SU-DHL-6 (cell line): ENCODE measurements at regions not wholly inside any gene's neighbourhood (a gene's known extent, or its start where the extent isn't known, plus 50 kb on each side); places are given as distances from the start of the nearest gene placed in this dataset.

ENCODE experiments used
- H2AFZ ChIP-seq: fragments of 200-600 bp; sonication (generic); 2 replicates; pipeline ENCODE4 v1.6.1; 2014; ENCODE audit warnings: low read depth, mild to moderate bottlenecking, moderate library complexity, mixed read lengths, antibody characterized with exemption, low read length; ENCODE audit not compliant: severe bottlenecking
- H3F3A ChIP-seq: fragments of 200-600 bp; shearing (Covaris generic); 2 replicates; pipeline ENCODE4 v1.6.0; 2016; ENCODE audit warnings: antibody characterized with exemption, mild to moderate bottlenecking; ENCODE audit not compliant: insufficient read depth
- H3K27ac ChIP-seq: fragments of 200-600 bp; sonication (generic); 2 replicates; pipeline ENCODE4 v1.5.1; 2016; ENCODE audit warnings: low read depth, mild to moderate bottlenecking, low read length, moderate library complexity, mixed read lengths
- H3K27me3 ChIP-seq: fragments of 200-600 bp; sonication (generic), shearing (Covaris generic); 2 replicates; pipeline ENCODE4 v1.6.0; 2014; ENCODE audit warnings: mild to moderate bottlenecking, low read length
- H3K36me3 ChIP-seq: fragments of 200-600 bp; sonication (generic); 2 replicates; pipeline ENCODE4 v1.6.1; 2014; ENCODE audit warnings: mild to moderate bottlenecking, low read length, mixed read lengths
- H3K4me2 ChIP-seq: fragments of 300-600, 200-600 bp; shearing (Covaris generic), sonication (generic); 2 replicates; pipeline ENCODE4 v1.6.0; 2014; ENCODE audit warnings: low read length, low read depth, mild to moderate bottlenecking; ENCODE audit not compliant: poor library complexity, severe bottlenecking
- H3K4me3 ChIP-seq: fragments of 200-600 bp; sonication (generic); 2 replicates; pipeline ENCODE4 v1.5.1; 2014; ENCODE audit warnings: antibody characterized with exemption, low read length, mild to moderate bottlenecking, mixed read lengths; ENCODE audit not compliant: insufficient read depth, poor library complexity, severe bottlenecking
- H3K79me2 ChIP-seq: fragments of 200-600 bp; sonication (generic); 2 replicates; pipeline ENCODE4 v1.6.1; 2014; ENCODE audit warnings: mild to moderate bottlenecking, low read length, moderate library complexity; ENCODE audit not compliant: insufficient read depth
- H3K9ac ChIP-seq: fragments of 200-600 bp; sonication (generic); 2 replicates; pipeline ENCODE4 v1.7.0; 2014; ENCODE audit warnings: mild to moderate bottlenecking, low read length
- H3K9me2 ChIP-seq: fragments of 200-600 bp; sonication (generic); replicated peaks from 2 replicates; pipeline ENCODE4 v1.6.1; 2014; ENCODE audit warnings: low read length; ENCODE audit not compliant: insufficient read depth
- H3K9me3 ChIP-seq: fragments of 200-600 bp; sonication (generic); 2 replicates; pipeline ENCODE4 v1.6.1; 2014; ENCODE audit warnings: low read length, mixed read lengths; ENCODE audit not compliant: insufficient read depth
- H4K20me1 ChIP-seq: fragments of 200-600 bp; sonication (generic); 2 replicates; pipeline ENCODE4 v1.6.1; 2014; ENCODE audit warnings: low read depth, mild to moderate bottlenecking, antibody characterized with exemption, low read length, moderate library complexity, mixed read lengths
- EZH2phosphoT487 ChIP-seq: fragments of 200-600 bp; sonication (generic), shearing (Covaris generic); conservative IDR thresholded peaks from 2 replicates; pipeline ENCODE4 v1.6.1; 2018; ENCODE audit warnings: mild to moderate bottlenecking, antibody characterized with exemption, low read length, moderate library complexity, mixed read lengths
- TF ChIP-seq, protein P1 (sequence below): fragments of 200-600 bp; sonication (generic); IDR thresholded peaks from one replicate; pipeline ENCODE4 v1.5.1; 2017; ENCODE audit warnings: antibody characterized with exemption, mild to moderate bottlenecking, low read length, moderate library complexity; ENCODE audit not compliant: insufficient read depth, poor library complexity, severe bottlenecking

DNA sequence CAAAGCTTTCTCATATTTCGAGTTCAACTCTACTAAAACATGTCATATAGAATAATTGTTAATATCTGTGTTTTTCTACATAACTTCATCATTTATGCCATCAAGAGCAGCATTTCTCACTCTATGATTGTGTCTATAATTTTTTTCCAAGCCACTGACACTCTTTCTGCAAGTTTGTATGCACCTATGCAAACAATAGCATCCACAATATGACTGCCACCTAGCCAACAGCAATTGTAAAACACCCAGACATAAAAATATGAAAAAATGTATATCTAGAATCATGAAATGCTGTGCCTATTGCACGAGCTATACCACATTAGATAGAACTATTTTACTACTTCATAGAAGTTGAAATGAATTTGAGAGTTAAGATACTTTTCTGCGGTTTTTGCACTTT lies 286.5 kb upstream of the MARCKS start:
- TF ChIP-seq, protein P1, sequence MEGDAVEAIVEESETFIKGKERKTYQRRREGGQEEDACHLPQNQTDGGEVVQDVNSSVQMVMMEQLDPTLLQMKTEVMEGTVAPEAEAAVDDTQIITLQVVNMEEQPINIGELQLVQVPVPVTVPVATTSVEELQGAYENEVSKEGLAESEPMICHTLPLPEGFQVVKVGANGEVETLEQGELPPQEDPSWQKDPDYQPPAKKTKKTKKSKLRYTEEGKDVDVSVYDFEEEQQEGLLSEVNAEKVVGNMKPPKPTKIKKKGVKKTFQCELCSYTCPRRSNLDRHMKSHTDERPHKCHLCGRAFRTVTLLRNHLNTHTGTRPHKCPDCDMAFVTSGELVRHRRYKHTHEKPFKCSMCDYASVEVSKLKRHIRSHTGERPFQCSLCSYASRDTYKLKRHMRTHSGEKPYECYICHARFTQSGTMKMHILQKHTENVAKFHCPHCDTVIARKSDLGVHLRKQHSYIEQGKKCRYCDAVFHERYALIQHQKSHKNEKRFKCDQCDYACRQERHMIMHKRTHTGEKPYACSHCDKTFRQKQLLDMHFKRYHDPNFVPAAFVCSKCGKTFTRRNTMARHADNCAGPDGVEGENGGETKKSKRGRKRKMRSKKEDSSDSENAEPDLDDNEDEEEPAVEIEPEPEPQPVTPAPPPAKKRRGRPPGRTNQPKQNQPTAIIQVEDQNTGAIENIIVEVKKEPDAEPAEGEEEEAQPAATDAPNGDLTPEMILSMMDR = no peak
- no peak for TF ChIP-seq EZH2phosphoT487
- no peak overlapping the region for H2AFZ ChIP-seq
- H3K79me2 ChIP-seq = no peaks in the 10 kb centered on the region
- no peaks in the 10 kb centered on the region for H3F3A ChIP-seq
- no peak overlapping the region for H3K4me2 ChIP-seq
- no peak overlapping the region for H3K27ac ChIP-seq
- H4K20me1 ChIP-seq = no peaks in the 10 kb centered on the region
- H3K4me3 ChIP-seq = no peak overlapping the region
- H3K9me2 ChIP-seq = no peaks in the 10 kb centered on the region
- no peak overlapping the region for H3K9ac ChIP-seq
- H3K9me3 ChIP-seq = no peaks in the 10 kb centered on the region
- H3K36me3 ChIP-seq = no peaks in the 10 kb centered on the region
- no peaks in the 10 kb centered on the region for H3K27me3 ChIP-seq

DNA sequence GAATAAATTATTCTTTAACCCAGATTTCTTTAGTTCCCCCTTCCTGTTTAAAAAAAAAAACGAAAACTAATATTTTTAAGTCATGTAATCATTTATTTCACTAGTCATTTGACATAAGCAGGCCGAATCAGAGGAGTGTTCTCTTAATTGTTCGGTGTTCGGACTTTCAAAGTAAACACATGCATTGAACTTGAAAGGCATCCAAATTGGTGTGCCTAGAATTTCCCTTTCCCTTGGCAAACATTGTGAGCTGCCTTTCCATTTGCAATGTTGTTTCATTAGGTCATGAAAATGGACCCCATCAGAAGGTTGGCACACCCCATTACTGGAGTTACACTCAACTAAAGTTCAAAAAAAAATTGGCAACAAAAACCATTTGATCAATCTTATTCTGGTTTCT lies 283.0 kb upstream of the MARCKS start:
- H3K4me2 ChIP-seq = no peak overlapping the region
- H3K9me2 ChIP-seq = no peaks in the 10 kb centered on the region
- TF ChIP-seq EZH2phosphoT487 = no peak
- TF ChIP-seq, protein P1 = no peak
- no peaks in the 10 kb centered on the region for H3K36me3 ChIP-seq
- H3K9me3 ChIP-seq = no peaks in the 10 kb centered on the region
- H3K27ac ChIP-seq = no peak overlapping the region
- H4K20me1 ChIP-seq = no peaks in the 10 kb centered on the region
- no peaks in the 10 kb centered on the region for H3K27me3 ChIP-seq
- H3K4me3 ChIP-seq = no peak overlapping the region
- no peaks in the 10 kb centered on the region for H3F3A ChIP-seq
- no peak overlapping the region for H3K9ac ChIP-seq
- H3K79me2 ChIP-seq = no peaks in the 10 kb centered on the region
- H2AFZ ChIP-seq = no peak overlapping the region

DNA sequence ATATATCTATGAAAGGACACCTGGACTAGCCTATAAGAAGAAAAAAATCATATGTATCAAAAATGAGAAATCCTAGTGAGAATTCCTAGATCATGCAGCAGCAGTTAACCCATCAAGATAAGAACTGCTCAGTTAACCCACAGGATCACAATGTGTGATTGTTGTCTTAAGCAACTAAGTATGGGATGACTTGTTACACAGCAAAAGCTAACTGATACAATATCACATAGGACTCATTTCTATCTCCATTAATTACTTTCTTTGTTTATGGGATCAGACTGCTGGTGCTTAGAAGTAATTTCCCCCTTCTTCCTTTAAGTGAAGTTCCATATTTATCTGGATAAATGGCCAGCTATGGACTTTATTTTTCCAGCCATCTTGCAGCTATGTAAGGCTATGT lies 280.8 kb upstream of the MARCKS start:
- Histone ChIP-seq H2AFZ (no peak overlapping the region), H3K9me2 (no peaks in the 10 kb centered on the region), H3K27ac (no peak overlapping the region), H3K9me3 (no peaks in the 10 kb centered on the region), H3K27me3 (no peaks in the 10 kb centered on the region), H3K79me2 (no peaks in the 10 kb centered on the region), H3K9ac (no peak overlapping the region), H3K4me2 (no peak overlapping the region), H3K4me3 (no peak overlapping the region), H4K20me1 (no peaks in the 10 kb centered on the region), H3F3A (no peaks in the 10 kb centered on the region), H3K36me3 (no peaks in the 10 kb centered on the region)
- TF ChIP-seq, protein P1 = no peak
- TF ChIP-seq EZH2phosphoT487 = no peak

DNA sequence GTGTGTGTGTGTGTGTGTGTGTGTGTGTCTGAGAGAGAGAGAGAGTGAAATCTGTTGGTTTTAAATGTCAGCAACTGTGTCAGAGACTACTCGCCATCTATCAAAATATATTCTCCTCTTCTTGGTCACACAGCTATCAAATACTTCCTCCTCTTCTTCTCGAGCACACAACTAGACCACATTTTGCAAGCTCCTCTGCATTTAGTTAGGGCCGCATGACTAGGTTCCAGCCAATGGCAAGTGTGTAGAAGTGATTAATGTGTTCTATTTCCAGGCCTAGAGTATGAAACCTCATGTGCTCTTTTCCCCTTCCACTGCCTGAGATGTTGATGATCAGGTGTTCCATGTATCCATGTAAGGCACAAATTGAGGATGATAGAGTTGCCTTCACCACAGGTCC lies 278.5 kb upstream of the MARCKS start:
- no peaks in the 10 kb centered on the region for H3K9me2 ChIP-seq
- H3K4me3 ChIP-seq = no peak overlapping the region
- no peaks in the 10 kb centered on the region for H3K9me3 ChIP-seq
- TF ChIP-seq EZH2phosphoT487 = no peak
- TF ChIP-seq, protein P1 = no peak
- H3K9ac ChIP-seq = no peak overlapping the region
- no peaks in the 10 kb centered on the region for H3K36me3 ChIP-seq
- H3K79me2 ChIP-seq = no peaks in the 10 kb centered on the region
- H2AFZ ChIP-seq = no peak overlapping the region
- no peaks in the 10 kb centered on the region for H3F3A ChIP-seq
- no peak overlapping the region for H3K4me2 ChIP-seq
- H3K27me3 ChIP-seq = no peaks in the 10 kb centered on the region
- H4K20me1 ChIP-seq = no peaks in the 10 kb centered on the region
- H3K27ac ChIP-seq = no peak overlapping the region
